ENCODE measurements at regions not wholly inside any gene's neighbourhood (a gene's known extent, or its start where the extent isn't known, plus 50 kb on each side); places are given as distances from the start of the nearest gene placed in this dataset.

- TF ChIP-seq POLR2AphosphoS5 (IDR thresholded peaks at IDR 0.05) (no peak), CTCF (IDR thresholded peaks at IDR 0.05) (no peak), POLR2A (IDR thresholded peaks at IDR 0.05; ENCODE audit: low read depth) (no peak), EP300 (IDR thresholded peaks at IDR 0.05) (no peak)
These were observed 347.0 kb upstream of the HSF2 start for GRCh38 chr6:122052346-122052900.
